ENCODE measurements at regions not wholly inside any gene's neighbourhood (a gene's known extent, or its start where the extent isn't known, plus 50 kb on each side); places are given as distances from the start of the nearest gene placed in this dataset.
"Not testable (repeated sequence)": the region's sequence is repeated elsewhere in the genome, so short reads cannot be mapped to it uniquely, and the experiment has no call there.

- DNase-seq = no peak
Measured at GRCh38 chr10:70991140-70992124, 103.1 kb upstream of the PCBD1 start.

- DNase-seq = no peak
Measured at GRCh38 chr10:70992436-70992835, 104.1 kb upstream of the PCBD1 start.

GRCh38 chr10:70993051-70993450 is 104.7 kb upstream of the PCBD1 start:
- no peak for DNase-seq

DNA sequence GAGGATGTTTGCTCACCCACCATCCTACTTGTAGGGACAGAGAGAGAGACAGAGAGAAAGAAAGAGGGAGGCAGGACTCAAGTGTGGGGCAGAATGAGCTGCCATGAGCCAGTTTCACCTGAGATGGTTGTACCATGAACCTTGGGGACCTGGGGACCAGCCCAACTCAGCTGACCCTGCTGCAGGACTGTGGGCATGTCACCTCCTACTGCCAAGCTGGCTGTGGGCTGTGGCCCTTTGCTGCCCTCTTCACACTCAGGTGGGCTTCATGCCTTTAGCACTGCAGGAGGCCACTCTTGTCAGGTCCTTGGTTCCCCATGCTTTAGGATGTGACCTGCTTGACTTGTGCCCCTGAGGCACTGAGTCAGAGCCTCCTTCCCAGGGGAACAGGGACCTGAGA is 108.2 kb upstream of the PCBD1 start:
- DNase-seq = no peak

- no peak for DNase-seq
Measured at GRCh38 chr10:70997236-70997635, 108.9 kb upstream of the PCBD1 start.

- DNase-seq = no peak
Measured at GRCh38 chr10:70998086-70998485, 109.7 kb upstream of the PCBD1 start.

GRCh38 chr10:71001470-71001869 is 113.1 kb upstream of the PCBD1 start:
- no peak for DNase-seq

- no peak for DNase-seq
Measured at GRCh38 chr10:71004176-71005075, 116.1 kb upstream of the PCBD1 start.

GRCh38 chr10:71005337-71006305 is 117.3 kb upstream of the PCBD1 start:
- no peak for DNase-seq

GRCh38 chr10:71006506-71006905 is 118.1 kb upstream of the PCBD1 start:
- DNase-seq = no peak

DNA sequence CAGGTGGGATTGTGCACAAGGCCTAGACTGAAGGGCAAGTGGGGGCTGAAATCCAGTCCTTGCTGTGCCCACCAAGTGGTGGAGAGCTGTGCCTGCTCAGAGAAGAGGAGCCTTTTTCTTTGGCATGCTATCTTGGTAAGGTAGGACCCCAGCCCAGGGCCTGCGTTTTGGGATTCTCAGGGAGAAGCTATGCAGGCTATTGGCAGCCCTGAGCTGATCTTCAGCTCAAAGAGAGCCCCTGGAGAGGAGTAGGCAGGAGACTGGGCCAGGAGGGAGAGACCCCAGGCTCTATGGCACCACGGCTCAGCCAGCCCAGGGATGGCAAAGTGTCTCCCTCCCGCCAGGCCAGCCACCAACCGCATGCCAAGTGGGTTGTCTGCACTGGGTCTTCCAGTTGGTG is 119.2 kb upstream of the PCBD1 start:
- no peak for DNase-seq

DNA sequence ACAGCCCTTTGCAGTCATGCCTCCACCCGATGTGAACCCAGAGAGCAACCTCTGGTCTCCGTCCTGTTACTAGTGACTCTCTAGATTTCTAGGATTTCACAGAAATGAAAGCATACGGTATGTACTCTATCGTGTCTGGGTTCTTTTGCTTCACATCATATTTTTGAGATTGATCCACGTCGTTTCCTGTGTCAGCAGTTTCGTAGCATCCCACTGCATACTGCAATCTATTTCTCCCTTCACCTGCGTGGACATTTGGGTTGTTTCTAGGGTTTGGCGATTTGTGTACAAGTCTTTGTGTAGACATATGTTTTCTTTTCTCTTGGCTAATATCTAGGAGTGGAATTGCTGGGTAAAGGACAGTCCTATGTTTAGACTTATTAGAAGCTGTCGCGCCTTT is 119.8 kb upstream of the PCBD1 start:
- no peak for DNase-seq

DNA sequence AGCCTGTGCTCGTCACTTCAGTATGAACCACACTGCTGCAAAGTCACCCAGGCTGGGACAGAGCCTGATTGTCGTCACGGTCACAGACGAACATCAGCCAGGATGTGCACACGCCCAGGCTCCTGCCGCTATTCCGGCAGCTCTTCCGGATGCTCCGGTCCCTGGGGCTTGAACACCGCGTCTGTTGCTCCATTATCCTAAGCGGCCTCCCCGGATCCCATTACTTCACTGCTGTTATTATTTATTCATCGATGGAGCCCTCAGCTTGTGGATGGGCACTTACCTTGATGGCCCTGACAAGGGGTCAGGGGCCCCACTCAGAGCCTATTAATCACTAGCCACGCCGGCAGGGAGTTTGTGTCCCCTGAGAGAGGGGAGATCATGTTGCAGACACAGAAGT is 120.8 kb upstream of the PCBD1 start:
- no peak for DNase-seq

- no peak for DNase-seq
Measured at GRCh38 chr10:71010730-71011129, 122.4 kb upstream of the PCBD1 start.

DNA sequence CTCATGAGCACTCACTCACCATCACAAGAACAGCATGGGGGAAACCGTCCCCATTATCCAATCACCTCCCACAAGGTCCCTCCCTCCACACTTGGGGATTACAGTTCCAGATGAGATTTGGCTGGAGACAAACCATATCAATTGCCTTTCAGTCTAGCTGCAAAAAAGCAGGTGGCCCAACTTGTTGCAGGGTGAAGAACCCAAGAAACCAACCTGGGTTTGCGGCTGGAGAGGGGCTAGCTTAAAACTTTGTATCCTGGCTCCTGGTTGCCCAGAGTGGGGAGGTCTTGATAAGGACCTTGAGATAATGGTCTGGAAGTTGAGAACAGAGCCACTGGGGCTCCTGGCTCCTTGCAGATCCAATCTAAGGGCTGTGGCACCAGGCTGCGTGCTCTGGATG is 122.8 kb upstream of the PCBD1 start:
- DNase-seq = no peak

DNA sequence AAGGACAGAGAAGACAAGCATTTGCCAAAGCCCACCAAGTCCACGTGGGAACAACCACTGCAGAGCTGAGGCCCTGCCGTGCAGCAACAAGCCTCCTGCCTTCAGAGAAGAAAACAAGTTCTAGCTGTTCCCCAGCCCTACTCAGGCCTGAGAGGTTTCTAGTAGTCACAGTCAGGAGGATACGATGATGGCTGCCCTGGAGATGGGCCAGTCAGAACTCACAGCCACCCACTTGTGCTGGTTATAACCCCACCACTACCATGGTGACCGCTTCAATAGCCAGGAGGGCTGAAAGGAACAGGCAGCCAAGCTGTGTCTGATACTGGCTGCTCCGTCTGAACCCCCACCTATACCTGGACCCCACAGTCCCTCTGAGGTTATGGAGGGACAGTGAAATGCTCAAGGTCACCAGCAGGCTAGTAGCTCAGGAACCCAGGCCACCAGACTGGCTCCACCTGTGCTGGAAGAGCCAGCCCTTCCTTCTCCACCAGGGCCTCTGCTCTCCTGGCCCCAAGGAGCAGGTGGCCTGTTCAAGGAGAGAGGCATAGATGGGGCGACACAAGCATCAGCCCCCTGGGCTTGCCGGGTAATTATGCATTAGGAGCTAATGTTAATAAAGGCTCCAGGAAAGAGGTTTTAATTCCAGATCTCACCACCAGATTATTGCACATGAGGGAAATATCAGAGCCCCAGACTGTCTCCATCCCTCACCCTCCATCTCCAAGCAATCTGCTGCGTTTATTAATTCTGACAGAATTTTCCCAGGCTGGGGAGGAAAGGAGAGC is 125.8 kb upstream of the PCBD1 start:
- DNase-seq = no peak

DNA sequence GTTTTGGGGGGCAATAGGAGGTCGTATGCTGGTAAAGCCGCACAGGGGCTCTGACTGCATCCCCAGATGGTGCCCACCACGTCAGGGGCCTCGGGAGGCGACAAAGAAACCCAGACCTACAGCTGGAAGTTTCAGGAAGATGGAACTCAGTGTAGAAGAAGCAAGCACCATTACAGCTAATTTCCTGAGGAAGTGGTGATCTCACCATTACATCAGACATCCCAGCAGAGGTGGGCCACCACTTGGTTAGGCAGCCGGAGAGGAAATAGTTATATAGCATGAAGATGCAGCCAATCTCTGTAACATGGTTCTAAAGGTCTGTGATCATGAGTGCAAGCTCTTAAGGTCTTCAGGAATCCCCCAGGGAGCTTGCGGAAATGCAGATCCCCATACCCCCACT is 127.3 kb upstream of the PCBD1 start:
- no peak for DNase-seq

GRCh38 chr10:71020061-71020460 is 131.7 kb upstream of the PCBD1 start:
- not testable (repeated sequence) for DNase-seq

DNA sequence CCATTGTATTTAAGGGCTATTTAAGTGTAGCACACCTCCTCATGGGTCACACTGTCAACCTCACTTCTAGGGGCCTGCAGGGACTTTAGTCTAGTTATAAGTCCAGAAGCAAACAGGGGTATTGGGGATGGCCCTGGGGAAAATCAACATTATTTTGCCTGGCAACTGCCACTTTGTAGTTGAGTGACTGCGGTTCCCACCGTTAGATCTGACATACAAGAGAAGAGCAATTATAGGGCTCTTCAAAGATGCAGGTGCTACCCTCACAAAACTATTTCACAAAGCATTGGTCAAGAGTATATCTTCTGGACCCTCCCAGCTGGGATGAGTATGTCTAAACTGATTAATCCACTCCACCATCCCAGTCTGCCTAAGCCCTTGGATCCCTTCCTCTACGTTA is 133.0 kb upstream of the PCBD1 start:
- no peak for DNase-seq

GRCh38 chr10:71023704-71024283 is 135.4 kb upstream of the PCBD1 start:
- no peak for DNase-seq

DNA sequence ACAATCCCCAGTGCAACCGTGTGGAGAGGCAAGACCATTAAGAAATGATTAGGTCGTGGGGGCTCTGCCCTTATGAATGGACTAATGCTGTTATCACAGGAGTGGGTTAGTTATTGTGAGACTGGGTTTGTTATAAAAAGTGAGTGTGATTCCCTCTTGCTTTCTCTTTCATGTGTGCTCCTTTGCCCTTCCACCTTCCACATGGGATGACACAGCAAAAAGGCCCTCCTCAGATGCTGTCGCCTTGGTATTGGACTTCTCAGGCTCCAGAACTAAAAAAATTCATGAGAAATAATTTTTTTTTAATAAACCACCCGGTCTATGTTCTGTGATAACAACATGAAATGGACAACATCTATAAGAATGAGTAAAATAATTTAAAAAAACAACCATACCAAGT is 136.1 kb upstream of the PCBD1 start:
- DNase-seq = no peak
